GM18951 (cell line): ENCODE measurements at regions not wholly inside any gene's neighbourhood (a gene's known extent, or its start where the extent isn't known, plus 50 kb on each side); places are given as distances from the start of the nearest gene placed in this dataset.

Experiments used
- POLR2A ChIP-seq: IDR thresholded peaks from 4 replicates; pipeline ENCODE4 v1.6.1; 2011; ENCODE audit warnings: mild to moderate bottlenecking; ENCODE audit not compliant: insufficient read length, insufficient read depth; ENCODE audit errors: extremely low read depth
- in situ Hi-C: fragments of 300-500 bp; cut with MboI; formaldehyde crosslinking; loops from one replicate; pipeline ENCODE4 v1.12.0; 2022; ENCODE audit warnings: low sequenced_read_pairs, mixed read lengths, inconsistent platforms; ENCODE audit not compliant: unreplicated experiment

DNA sequence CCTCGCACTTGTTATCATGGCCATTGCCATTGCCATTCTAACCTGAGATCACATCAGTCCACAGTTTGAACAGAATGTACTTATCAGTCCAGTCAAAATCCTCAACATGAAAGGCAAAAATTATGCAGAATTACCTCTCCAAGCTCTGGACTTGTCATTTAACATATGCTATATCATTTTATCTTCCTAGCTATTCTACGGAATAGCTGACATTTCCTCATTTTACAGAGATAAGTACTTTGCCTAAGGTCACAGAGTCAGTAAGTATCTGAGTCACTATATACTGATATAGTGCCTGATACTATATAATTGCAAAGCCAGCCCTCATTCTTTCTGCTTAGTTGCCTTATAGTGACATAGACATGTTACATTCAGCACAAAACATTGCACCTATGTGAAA, 456.9 kb upstream of the GHITM start:
- in situ Hi-C loops, result no loop called here
- no peak for TF ChIP-seq POLR2A

DNA sequence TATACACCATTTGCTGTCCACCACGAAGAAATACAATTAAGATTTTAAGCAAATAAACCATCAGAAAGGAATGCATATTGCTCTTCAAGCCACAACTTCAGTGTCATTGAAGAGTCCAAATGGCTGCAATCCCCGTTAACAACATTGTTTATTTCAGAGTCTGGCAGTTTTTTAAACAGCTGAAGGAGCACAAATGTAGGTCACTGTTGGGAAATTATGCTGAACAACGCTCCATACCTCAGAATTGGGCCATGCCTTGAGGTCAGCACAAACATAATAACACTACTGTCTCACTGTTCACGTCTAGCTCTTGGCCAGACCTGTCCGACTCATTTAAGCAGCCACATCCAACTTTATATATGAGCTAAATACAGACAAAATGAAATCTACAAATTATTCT, 453.9 kb upstream of the GHITM start:
- in situ Hi-C loops, result no loop called here
- no peak for TF ChIP-seq POLR2A

DNA sequence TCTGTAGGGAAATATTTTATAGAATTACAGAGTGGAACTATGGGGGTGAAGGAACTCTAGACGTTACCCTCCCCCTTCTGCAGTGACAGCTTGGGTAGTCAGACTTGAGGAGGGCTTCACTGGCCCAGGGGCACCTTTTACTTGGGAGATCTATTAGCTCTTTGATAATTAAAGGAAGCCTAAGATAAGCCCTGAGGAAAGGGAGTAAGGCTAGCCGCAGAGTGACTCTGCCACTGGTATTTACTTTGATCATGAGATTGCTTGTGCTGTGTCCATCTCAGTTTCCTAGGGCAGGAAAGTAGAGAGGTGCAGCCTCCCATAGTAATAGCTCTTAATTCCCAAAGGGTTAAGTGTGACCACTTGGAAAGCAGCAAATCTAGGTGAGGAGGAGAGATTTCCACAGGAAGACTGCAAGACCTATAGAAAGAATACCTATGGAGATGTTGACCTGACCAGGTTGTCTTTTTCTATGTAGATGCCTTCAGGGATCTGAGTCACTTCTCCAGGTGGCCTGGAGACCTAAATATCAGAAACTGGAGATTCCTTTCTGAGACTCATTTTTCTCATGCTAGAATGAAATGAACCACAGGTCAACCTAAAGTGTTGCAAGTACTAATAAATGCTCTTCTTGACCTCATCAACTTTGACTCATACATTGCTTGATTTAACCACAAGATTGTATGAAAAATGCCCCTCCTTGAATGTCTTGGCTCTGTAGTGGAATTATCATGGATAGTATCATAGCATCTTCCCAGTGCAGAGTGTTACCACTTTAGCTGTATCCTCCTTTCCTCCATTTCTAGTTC, 447.3 kb upstream of the GHITM start:
- in situ Hi-C loops, result no loop called here
- no peak for TF ChIP-seq POLR2A

DNA sequence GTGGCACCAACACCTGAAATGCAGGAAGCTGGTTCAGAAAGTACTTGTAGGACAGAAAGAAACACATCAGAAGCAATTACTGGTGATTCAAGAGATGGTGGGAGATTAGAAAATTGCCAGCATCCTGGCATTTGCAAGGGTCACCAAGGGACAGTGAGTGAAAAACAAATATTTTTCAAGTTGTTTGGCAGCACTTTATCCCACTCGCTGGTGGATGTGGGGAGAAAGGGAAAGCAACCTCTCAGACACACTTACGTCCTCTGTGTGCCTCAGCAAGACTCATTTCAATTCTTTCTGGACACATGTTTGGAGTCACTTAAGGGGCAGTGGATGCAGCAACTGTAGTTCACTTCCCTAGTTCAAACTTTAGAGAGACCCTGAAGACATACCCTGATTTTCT, 440.4 kb upstream of the GHITM start:
- in situ Hi-C loops, result no loop called here

DNA sequence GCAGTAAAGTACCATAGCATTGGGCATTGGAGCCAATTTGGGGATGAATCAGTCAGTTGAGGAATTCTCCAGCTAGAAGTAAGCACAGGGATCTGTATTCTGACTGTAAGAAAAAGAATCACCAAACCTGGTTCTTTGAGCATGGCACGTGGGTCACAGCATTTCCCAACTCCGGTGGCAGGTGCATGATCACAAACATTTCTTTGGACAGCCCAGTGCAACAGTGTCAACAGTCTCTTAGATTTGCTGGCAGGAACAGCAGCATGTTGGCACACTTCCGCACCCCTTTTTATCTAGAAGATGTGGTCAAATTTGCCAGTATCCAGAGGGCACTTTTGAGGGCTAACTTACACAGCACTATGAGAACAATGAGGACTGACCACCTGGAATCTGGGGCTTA, 437.5 kb upstream of the GHITM start:
- in situ Hi-C loops, result no loop called here
- no peak for TF ChIP-seq POLR2A

More for the DNA sequence above, 440.4 kb upstream of the GHITM start:
- no peak for TF ChIP-seq POLR2A

DNA sequence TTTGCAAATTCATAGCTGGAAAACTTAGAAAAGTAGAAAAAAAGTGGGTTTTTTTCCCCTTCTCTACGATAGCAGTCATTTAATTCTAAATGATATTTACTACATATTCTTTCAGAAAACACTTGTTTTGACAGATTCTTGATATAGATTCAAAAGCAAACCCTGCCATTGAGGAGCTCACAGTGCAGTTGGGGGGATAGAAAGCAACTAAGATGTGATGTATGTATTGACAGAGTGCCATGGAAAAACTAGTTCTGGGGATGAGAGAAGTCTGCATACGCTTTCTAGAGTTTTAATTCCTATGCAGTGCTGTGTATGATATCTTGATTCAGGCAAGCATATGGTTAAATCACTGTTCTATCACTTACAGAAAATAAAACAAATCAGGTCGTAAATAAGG, 436.6 kb upstream of the GHITM start:
- no peak for TF ChIP-seq POLR2A
- in situ Hi-C loops, result no loop called here

DNA sequence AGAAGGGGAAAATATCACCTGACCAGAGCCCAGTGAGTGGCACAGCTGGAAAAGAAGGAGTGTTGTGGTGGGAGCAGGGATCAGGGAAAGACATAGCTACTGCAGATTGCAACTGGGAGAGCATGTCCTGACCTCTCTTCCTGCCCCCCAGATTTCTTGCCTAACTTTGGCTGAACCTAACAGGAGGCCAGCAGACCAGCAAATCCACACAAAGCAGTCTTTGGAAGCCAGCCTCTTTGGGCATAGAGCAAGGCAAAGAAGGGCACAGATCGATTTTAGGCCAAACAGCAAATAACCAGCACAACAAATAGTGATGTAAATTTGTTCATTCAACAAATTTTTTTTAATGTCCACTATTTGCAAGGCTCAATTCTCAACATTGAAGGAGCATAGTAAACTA, 433.2 kb upstream of the GHITM start:
- no peak for TF ChIP-seq POLR2A
- in situ Hi-C loops, result no loop called here

DNA sequence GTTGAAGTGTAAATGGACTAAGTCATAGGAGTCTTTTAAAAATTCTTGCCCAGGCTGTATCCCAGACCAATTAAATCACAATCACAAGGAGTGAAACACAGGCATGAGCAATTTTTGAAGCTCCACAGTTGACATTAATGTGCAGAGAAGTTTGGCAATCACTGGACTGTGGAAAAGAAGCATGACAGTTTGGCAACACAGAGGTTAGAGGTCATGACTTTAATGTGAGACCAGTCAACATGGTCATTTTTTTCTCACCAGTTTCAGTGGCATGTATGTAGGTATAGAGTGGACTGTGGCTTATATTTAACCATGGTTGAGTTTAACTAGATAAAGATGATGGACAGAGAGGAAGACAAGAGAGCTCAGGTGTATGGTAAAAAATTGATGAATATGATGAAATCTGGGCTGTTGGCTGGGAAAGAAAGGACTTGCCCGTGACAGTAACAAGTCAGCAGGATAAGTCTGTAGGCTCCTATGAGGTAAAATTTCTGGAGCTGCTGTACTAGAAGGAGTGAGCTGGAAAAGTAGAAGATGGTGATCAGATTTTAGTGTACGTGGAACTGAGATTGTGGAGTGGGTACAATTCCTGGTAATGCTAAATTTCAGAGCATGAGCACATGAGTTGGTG, 432.2 kb upstream of the GHITM start:
- no peak for TF ChIP-seq POLR2A
- in situ Hi-C loops, result no loop called here

DNA sequence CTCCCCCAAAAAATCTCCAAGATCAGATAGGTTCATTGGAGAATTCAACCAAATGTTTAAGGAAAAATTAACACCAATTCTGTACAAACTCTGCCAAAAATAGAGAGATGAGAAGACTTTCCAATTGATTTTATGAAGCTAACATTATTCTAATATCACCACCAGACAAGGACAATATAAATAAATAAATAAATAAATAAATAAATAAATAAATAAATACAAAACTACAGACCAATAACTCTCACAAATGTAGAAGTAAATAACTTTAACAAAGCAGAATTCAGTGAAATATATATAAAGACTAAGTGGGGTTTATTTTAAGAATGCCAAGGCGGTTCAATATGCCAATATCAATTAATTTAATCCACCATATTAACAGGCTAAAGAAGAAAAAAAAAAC, 425.9 kb upstream of the GHITM start:
- in situ Hi-C loops, result no loop called here
- TF ChIP-seq POLR2A, result no peak

DNA sequence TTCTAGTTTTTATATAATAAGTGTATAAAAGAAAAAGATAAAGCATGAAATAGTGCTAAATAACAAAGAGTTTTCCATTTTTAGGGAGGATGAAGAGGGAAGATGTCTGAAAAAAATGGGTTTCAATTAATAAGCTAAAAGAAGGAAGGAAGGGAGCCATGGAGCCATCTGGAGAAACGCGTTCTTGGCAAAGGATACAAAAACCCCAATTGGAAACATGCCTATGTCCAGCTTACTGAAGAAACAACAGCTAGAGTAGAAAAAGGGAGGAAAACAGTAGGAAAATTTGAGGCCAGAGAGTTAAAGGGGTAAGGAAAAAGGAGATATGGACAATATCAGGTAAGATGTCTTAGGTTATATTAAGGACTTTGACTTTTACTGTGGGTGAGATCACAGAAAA, 416.2 kb upstream of the GHITM start:
- no peak for TF ChIP-seq POLR2A

DNA sequence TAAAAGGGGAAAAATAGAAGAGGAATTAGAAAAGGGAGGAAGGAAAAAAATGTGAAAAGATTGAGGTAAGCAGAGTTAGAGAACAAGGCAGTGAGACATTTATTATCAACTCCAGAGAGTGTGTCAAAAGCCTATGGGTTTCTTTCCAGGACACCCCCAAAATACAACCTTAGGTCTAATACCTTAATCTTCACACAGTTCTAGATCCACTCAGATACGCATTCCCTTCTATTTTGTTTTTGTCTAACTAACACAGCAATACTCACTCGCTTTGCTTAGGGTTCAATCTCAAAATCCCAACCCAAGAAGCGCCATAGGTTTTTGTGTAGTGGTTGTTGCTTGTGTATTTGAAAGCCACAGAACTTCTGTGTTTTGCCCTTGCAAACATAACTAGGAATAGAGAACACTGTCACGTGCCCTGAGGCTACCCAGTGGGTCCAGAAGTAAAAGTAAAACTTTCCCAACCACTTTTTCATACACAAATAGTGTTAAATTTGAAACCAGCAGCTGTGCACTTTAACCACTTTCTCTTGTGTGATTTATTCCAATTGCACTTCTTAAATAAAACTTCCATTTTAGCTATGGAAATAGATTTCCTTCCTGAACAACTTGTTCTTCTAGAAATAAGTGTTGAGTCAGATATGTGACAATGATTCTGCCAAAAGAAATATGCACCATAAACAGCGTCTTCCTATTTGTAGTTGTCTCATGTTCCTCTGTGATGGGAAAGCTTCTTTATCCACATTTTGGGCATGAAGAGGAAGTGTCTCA, 414.7 kb upstream of the GHITM start:
- TF ChIP-seq POLR2A, result no peak
- in situ Hi-C loops, result no loop called here

More for the DNA sequence above, 416.2 kb upstream of the GHITM start:
- in situ Hi-C loops, result no loop called here

DNA sequence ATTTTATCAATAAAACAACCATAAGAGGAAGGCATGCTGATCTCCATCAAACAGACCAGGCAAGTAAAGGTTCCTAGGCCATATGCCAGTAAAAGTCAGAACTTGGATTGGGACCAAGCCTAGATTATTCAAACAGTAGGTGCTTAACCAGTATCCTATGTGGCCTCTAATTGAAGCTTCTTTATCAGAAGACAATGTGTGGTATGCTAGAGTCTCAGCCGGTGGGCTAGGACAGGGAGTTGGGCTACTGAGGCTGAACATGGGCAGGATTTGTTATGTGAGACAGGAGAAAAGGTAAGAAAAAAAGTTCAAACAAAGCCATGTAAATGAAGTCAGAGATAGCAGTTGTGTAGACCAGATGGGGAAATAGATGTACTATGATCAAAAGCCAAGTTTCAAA, 413.7 kb upstream of the GHITM start:
- in situ Hi-C loops, result no loop called here

DNA sequence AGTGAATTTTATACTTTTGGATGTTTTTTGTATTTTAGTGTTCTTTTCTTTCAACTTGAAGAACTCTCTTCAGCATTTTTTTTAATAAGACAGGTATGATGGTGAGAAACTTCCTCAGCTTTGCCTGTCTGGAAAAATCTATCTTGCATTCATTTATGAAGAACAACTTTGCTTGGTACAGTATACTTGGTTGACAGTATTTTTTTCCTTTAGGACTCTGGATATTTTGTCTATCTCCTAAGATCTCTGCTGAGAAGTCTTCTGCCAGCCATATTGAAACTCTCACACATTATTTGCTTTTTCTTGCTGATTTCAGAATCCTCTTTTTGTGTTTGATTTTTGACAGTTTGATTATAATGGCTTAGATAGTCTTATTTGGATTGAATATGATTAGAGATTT, 405.0 kb upstream of the GHITM start:
- in situ Hi-C loops, result no loop called here
- TF ChIP-seq POLR2A, result no peak

More for the DNA sequence above, 413.7 kb upstream of the GHITM start:
- no peak for TF ChIP-seq POLR2A
